HS-5 (cell line): ENCODE measurements at regions not wholly inside any gene's neighbourhood (a gene's known extent, or its start where the extent isn't known, plus 50 kb on each side); places are given as distances from the start of the nearest gene placed in this dataset.
"Not testable (repeated sequence)": the region's sequence is repeated elsewhere in the genome, so short reads cannot be mapped to it uniquely, and the experiment has no call there.

Source experiments
- DNase-seq: peaks from one replicate; pipeline ENCODE4 v3.0.0-alpha.2; 2012; ENCODE audit warnings: low read depth

DNA sequence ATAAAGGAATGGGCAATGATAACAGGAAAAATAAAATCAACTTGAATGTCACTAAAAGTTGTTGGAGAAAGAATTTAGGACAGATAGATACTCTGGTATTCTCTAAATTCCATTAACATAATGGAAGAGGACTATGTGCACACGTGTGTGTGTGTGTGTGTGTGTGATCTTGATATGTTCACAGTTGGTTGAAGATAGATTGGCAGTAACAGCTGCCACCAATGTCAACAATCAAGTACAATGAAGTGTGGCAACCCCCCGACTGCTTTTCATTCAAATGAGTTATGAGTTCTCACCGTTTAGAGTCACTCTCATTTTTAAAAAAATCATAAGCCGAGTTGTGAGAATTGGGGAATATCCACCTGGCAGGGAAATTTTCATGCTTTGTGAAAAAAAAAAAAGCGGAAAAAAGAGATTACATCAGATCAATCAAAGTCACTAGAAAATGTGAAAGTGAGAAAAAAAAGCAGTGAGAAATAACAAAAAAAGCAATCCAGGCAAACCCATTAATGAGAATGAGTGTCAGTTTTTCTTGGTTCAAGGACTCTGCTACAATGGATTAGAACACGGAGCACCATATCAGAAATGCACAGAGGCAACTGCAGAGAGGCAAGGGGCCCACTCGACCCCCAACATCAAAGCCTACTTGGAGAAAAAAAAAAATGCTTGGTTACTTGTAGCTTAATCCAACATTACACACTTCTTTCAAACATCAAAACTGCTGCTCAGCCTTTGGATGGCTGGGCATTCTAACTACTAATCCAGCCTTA lies 414.9 kb upstream of the PITX2 start:
- no peak for DNase-seq

DNA sequence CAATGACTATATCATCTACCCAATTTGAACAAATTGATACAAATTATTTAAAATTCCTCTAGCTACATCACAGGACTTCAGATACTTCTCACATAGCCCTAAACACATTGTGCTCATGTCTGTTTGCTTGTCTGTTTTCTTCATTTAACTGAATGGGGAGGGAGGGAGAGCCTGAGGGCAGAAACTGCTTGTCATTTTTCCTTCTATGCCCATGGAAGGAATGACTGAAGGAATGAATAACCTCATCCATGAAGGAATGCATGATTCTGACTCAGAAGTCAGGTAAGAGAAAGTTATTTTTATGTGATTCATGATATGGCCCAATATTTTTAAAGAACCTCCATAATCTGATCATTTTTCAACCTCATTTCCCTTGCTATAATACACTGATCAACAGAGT lies 418.0 kb upstream of the PITX2 start:
- DNase-seq: no peak

DNA sequence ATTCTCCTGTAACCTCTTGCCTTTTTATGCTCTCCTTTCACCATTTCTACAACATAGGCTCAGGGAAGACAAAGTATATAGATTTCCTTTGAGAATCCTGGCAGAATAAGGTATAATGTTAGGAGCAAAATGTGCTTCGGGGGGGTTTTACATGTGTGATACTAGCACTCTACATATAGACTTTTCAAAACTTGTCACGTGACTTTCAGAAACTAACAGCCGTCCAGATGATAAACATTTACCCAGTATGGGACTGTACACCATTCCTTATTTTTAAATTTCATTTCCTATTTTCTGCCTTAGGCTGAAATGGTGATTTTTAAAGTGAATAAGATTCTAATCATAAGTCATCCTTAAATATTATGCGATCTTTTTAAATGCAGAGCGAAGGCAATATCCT lies 420.4 kb upstream of the PITX2 start:
- DNase-seq: no peak

DNA sequence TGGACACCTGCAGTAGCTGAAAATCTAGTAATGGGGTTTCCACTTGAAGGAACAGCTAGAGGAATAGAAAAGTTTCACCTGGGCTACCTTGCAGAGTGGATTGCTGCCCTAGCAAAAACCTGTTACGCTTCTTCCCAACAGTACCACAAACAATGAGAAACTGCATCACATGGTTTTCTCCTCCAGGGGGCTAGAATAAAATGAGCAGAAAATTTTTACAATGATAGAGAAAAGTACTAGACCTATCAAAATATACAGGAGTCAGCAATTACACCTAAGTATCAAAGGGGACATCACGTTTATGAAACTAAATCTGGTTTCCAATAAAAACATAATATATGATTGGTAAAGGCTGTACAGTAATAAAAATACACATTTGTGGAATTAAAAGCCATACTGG lies 423.1 kb upstream of the PITX2 start:
- no peak for DNase-seq

DNA sequence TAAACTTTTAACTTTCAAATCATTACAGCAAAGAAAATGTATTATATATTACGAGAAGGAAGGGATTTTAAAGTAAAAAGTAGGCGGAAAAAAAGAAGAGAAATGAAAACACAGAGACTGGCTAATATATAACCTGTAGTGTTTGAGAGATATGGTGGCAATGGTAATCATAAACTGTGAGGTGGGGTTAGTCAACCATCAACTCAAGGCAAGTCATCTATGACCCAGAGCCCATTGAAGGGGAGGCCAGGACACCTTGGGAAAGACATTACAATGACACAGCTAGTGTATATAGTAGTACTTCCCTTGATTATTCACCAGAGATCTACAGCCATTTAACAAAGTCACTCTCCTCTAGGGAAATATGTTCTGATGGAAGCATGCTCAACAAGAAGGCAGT lies 423.9 kb upstream of the PITX2 start:
- DNase-seq: no peak

DNA sequence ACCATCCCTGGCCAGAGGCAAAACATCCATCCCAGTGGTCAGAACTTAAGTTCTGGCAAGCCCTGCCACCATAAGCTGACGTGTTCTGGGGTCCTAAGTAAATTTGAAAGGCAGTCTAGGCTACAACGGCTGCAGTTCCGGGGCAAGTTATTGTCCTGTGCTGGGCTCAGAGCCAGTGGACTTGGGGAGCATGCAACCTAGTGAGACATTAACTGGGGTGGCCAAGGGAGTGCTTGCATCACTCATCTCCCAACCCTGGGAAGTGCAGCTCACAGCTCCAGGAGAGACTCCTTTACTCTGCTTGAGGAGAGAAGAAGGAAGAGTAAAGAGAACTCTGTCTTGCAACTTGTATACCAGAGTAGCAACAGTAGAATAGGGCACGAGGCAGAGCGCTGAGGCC lies 425.4 kb upstream of the PITX2 start:
- DNase-seq: no peak

DNA sequence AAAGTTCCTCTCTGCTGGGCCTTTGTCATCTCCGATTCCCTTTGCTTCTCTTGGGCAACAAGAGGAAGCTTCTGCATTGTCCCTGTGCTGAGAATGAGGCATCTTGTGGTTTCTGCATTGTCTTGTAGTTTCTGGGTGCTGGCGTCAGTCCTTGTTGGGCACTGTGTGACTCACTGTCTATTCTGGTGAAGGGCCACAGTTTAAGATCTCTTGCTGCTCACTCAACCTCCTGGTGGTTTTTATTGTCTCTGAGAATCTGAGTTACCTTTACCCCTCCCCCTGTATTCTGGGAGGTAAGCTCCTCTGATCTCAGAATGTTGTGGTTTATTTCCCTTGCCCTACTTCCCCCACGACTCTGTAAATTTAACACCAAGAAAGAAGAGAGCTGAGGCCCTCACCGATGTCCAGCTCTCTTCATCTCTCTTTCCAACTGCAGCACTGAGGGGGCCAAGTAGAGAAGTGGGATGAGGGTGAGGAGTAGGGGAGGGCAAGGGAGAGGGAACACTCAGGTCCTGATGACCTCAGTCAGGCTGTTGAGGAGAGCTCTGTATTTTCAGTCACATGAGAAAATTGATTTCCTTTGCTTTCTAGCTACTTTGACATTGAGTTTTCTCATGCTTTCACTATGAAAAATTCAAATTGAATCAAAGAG lies 441.6 kb upstream of the PITX2 start:
- peak; percentile 60 for DNase-seq

DNA sequence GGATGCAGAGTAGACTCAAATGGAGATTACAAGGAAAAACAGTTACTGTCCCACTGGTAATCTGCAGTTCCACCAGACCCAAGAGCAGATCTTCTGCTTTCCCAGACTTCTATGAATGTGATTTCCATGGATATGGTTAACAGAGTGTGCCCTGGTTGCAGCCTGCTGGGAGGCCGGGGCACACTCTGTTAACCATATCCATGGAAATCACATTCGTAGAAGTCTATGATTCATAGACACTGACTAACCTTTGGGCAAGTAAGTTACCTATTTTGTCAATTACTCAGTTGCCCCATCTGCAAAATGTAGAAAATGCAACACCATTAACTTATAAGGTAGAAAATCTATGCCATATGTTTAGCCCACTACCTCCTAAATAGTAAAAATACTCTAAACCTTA lies 443.1 kb upstream of the PITX2 start:
- DNase-seq: no peak

DNA sequence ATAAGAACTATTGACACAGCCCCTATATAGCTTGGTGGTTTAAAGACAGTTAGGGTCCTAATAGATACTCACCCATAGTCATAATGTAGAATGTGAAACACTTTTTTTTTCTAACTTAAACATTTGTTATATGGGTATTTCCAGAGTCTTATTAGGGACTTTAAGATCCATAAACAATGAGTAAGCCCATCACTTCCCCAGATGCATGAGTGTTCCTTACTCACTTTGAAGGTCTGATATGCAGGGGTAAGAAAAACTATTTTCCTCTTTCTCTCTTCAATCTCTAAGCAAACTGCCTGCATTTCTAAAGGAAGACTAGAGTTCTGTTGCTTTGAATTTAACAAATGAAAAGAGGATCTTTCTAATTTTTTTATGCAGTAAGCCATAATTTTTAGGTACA lies 443.6 kb upstream of the PITX2 start:
- DNase-seq: no peak

DNA sequence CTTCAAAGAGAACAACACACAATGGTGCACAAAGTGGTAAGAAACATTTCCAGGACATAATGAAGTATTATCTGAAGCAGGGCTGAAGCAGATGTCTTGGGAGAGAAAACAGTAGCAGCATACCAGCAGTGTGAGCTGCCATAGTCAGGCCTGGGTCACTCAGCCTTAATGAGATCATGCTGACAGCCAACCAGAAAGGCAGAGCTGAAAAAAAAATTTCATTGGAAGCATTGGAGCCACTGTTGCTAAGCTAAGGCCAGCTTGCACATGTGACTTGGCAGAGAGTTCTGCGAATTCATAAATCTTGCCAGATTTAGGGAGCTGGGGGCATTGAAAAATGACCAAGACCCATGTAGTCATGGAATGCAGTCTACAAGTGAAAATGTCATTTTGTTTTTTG lies 444.0 kb upstream of the PITX2 start:
- no peak for DNase-seq

DNA sequence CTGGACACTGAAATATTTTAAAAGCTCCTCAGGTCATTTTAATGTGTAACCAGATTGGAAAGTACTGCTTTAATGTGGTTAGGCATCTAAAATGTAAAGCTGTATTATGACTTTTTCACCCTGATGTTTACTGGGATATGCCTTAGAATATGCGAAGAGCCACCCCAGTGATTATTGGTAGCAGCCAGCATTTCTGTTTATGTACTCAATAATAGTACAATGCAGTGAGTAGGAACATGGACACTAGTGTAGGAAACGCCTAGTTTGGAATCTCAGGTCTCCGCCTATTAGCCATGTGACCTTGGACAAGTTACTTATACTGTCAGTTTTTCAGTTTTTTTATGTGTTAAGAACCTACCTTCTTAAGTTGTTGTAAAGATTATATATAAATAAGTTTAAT lies 446.0 kb upstream of the PITX2 start:
- DNase-seq: no peak

DNA sequence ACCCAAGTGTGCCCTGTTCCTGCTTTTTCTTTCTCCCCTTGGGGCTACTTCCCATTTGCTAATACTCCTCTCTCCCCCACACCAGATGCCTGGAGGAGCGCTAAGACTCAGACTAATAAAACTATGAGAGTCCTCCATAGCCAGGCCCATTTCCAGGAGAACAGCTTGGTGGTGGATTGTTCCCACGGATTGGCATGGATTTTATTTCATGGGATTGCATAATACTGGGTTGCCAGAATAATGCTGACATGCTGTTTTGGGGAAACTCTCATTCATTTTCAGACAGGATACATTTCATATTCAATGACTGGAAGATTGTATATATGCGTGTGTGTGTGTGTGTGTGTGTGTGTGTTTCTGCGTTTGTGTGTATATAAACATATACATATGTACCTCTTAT lies 447.5 kb upstream of the PITX2 start:
- DNase-seq: no peak

DNA sequence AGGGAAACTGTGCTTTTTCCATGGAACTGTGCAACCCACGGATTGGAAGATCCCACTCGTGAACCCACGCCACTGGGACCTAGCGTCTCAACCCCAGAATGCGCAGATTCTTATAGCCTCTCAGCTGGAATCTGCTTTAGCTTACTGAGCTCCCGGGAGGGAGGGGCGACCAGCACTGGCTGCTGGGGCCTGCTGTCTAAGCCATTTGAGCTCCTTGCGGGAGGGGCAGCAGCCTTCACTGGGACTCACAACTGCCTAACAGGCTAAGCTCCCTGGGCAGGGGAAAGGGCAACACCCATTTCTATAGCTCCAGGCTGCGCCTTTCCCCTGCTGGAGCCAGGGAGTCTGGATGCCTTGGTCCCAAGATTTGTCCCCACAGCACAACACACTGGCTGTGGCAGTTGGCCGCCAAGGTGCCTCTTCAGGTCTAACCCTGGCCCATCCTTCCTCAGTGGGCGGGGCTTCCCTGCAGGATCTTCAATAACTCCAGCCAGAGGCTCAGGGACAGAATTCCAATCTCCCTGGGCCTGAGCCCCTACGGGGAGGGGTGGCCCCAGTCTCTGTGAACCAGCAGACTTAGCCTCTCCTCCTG lies 451.7 kb upstream of the PITX2 start:
- DNase-seq: no peak

DNA sequence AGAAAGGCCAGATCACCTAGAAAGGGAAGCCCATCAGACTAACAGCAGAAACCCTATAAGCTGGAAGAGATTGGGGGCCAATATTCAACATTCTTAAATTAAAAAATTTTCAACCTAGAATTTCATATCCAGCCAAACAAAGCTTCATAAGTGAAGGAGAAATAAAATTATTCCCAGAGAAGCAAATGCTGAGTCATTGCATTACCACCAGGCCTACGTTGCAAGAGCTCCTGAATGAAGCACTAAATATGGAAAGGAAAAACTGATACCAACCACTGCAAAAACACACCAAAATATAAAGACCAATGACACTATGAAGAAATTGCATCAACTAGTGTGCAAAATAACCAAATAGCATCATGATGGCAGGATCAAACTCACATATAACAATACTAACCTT lies 453.4 kb upstream of the PITX2 start:
- DNase-seq: not testable (repeated sequence)

DNA sequence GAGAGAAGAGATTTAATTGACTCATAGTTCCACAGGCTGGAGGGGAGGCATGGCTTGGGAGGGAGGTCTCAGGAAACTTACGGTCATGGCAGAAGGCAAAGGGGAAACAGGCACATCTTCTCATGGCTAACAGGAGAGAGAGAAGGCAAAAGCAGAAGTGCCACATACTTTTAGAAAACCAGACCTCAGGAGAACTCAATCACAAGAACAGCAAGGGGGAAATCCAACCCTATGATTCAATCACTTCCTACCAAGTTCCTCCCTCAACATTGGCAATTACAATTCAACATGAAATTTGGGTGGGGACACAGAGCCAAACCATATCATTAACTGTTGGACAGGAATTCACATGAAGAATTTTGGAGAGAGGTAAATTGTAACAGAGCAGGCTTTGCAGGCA lies 485.3 kb upstream of the PITX2 start:
- DNase-seq: no peak

DNA sequence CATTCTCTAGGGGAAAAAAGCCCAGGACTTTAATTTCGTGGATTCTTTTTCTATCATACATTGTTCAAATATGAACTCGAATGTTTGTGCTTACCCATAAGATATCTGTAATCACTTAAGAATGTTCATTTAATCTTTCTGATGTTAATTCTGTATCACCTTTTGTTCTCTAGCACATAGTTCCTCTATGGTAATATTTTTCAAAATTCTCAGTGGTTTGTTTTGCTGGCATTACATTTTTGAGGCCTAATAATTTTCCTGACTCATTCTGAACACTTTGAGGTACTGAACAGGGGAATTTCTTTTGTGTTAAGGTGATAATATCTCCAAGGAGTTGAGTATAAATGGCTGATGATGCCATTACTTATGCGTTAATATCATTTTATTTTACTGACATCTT lies 490.7 kb upstream of the PITX2 start:
- no peak for DNase-seq

DNA sequence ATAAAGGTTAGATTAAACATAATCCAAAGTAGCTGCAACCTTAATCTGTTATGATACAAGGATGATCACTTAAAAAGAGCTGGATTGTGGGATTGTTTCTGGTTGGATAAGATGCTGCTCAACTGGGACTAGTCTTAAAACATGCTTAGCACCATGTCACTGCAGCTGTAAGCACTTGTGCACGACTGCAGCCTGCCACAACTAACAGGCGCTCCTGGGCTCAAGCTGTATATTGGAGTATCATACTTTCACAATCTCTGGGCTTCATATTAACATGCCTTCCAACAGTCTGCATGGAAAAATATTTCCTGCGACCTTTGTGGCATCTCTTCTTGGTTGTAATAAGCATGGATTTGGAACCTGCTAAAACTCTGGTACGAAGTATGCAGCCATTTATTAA lies 493.0 kb upstream of the PITX2 start:
- no peak for DNase-seq

DNA sequence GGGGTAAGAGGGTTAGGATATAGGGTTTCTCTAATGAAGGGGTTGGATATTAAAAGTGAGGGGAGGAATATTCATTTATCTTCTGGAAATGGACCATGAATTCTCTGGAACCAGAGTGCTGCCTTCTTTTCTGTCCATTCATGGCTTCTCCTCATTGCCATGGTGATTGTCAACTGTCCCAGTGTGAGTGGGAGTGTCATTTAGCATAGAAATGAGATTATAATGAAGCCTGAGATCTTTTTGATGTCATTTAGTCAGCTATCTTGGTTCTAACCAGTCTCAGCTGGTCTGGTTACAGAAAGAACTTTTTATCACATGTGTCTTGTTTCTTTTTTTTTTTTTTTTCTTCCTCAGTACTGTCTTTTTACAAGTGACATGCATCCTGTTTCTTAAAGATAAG lies 497.3 kb upstream of the PITX2 start:
- DNase-seq: no peak

DNA sequence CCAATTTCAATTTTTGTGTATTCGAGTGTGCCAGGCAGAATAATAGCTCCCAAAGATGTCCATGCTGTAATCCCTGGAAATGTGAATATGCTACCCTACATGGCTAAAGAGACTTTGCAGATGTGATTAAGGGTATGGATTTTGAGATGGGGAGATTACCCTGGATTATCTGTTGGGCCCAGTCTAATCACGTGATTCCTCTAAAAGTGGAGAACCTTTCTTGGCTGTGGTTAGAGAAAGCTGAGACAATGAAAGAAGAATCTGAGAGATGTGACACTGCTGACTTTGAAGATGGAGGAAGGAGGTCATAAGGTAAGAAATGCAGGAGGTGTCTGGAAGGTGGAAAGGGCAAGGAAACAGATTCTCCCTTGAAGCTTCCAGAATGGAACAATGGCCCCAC lies 503.5 kb upstream of the PITX2 start:
- DNase-seq: no peak

DNA sequence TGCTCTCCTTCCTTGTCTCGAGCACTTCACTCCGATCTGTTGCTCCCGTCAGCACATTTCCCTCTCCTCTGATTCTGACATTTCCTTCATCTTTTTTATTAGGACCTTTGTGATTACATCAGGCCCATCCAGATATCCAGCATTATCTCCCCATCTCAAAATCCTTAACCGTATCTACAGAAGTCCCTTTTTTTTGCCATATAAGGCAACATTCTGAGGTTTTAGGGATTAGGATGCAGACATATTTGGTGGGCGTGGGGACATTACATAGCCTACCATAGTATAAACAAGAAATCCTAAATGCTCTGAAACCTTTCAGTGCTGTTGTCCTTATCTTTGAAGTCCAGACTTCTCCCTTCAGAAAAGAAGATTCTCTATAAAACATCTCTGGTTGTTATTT lies 505.0 kb upstream of the PITX2 start:
- DNase-seq: no peak

DNA sequence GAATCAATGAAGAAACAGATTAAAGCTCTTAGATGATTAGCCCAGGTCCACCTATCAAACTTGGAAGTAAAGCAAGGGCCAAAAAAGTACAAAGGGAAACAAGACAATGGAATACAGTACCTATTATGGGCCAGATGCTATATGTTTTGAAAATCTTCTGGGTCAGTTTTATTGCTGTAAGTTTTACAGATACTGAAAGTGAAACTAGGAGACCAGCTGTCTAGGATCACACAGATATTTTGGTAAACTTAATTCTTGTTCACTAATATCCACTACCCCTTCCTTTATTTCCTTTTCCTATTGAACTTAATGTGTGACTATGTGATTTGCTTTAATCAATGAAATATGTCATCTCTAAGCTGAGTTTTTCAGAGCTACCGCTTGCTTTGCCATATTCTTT lies 505.4 kb upstream of the PITX2 start:
- DNase-seq: no peak

DNA sequence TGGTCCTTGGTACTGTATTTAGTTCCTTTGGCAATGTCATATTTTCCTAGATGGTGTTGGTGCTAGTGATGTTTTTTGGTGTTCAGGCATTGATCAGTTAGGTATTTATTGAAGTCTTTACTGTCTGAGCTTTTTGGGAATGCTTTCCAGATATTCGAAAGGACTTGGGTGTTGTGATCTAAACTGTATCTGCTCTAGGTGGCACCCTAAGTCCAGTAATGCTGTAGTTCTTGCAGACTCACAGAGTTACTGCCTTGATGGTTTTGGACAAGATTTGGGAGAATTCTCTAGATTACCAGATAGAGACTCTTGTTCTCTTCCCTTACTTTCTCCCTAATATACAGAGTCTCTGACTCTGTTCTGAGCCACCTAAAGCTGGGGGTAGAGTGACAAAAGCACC lies 513.6 kb upstream of the PITX2 start:
- DNase-seq: peak; percentile 11

DNA sequence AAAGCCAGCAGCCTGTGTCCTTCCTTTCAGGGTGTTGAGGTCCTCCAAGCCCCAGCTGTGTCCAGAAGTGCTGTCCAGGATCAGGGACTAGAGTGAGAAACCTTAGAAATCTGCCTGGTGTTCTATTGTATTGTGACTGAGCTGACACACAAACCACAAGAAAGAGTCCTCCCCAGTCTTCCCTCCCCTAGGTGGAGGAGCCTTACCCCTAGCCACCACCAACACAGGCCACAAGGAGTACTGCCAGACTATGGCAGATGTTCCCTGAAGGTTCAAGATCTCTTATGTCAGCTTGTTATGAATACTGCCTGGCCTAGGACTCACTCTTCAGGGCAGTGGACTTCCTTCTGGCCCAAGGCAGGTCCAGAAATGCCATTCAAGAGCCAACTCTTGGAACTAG lies 514.1 kb upstream of the PITX2 start:
- no peak for DNase-seq

DNA sequence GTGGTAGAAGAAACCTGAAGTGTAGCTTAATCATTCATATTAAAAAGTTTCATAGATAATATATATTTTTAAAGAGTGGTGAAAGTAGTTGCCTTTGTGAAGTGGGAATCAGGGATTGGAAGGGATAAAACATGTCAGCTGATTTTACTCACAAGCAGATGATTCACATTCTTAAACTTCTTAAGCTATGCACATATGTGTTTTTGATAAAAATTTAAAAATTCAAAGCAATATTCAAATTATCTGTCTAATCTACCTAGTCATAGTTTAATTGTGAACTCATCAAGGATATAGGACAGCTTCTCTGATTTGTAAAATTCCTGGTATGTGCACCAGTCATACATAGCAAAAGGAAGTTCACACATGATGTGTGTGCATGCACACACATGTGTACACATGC lies 520.6 kb upstream of the PITX2 start:
- DNase-seq: no peak
